ENCODE measurements at regions not wholly inside any gene's neighbourhood (a gene's known extent, or its start where the extent isn't known, plus 50 kb on each side); places are given as distances from the start of the nearest gene placed in this dataset.

DNA sequence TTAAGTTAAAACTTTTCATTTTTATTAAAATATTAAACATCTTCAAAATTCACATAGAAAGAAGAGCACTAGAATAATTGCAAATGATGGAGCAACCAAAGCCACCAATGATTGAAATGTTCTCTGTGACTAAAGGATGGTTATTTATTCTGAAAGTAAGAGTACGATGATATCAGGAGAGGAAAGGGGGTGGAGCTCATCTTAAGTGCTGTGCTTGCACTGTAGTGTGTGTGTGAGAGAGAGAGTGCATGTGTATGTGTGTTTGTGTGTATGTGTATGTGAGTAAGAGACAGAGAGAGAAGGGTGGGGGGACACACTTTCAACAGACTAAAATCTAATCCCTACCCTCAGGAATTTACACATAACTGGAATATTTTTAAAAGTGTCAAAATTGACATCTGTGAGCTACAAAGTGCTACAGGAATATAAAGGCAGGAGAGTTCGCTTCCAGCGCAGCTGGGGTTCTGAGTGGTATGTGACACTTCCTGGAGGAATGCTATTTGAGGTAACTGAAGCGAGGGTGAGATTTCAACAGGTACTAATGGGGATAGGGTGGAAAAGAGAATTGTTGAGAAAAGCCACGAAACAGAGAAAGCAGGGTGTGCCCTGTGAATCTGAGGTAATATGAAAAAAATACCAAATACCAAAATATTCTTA, 57.2 kb upstream of the SMNDC1 start (continued):
- TF ChIP-seq ZBTB12 (CRISPR knock-in tag; IDR thresholded peaks at IDR 0.05), result no peak
- TF ChIP-seq GATAD2A (IDR thresholded peaks at IDR 0.05), result no peak
- no peak for TF ChIP-seq ZNF134 (CRISPR knock-in tag; conservative IDR thresholded peaks at IDR 0.05)
- TF ChIP-seq TAF9B (IDR thresholded peaks at IDR 0.05; ENCODE audit: partially characterized antibody), result no peak
- no peak for TF ChIP-seq MYC (IDR thresholded peaks at IDR 0.05; ENCODE audit: low read depth, low read length)
- TF ChIP-seq MYC (CRISPR knock-in tag; IDR thresholded peaks at IDR 0.05; ENCODE audit: borderline replicate concordance, low read depth), result no peak
- no peak for TF ChIP-seq RFX7 (CRISPR knock-in tag; IDR thresholded peaks at IDR 0.05)
- no peak for TF ChIP-seq ZNF311 (CRISPR knock-in tag; IDR thresholded peaks at IDR 0.05)
- TF ChIP-seq HNRNPK (IDR thresholded peaks at IDR 0.05; ENCODE audit: low read depth, low read length, poor library complexity, severe bottlenecking), result no peak
- no peak for TF ChIP-seq SPI1 (IDR thresholded peaks at IDR 0.05; ENCODE audit: borderline replicate concordance, low read depth, low read length)
- TF ChIP-seq AFF1 (IDR thresholded peaks at IDR 0.05; ENCODE audit: low read depth in 1 of 2, partially characterized antibody in 2 of 2), result no peak

Measured in K562 (cell line).